ENCODE measurements at regions not wholly inside any gene's neighbourhood (a gene's known extent, or its start where the extent isn't known, plus 50 kb on each side); places are given as distances from the start of the nearest gene placed in this dataset.

- H3K4me3 ChIP-seq (replicated peaks; ENCODE audit: insufficient read depth, low read length): no peak overlapping the region
- no peaks in the 10 kb centered on the region for H3K27me3 ChIP-seq (ENCODE audit: insufficient read depth, poor library complexity, severe bottlenecking)
- TF ChIP-seq POLR2AphosphoS5 (IDR thresholded peaks at IDR 0.05; ENCODE audit: low read depth) (no peak), GABPA (IDR thresholded peaks at IDR 0.05; ENCODE audit: low read depth) (no peak), CTCF (IDR thresholded peaks at IDR 0.05; ENCODE audit: insufficient read depth, low read length) (no peak), REST (IDR thresholded peaks at IDR 0.05; ENCODE audit: insufficient replicate concordance, low read depth) (no peak), SPI1 (IDR thresholded peaks at IDR 0.05; ENCODE audit: borderline replicate concordance, low read depth) (no peak)
- peak in 1 of 2 experiments; percentile 7 for DNase-seq (ENCODE audit: low read depth in 1 of 2, low spot score in 1 of 2)
- H3K27ac ChIP-seq (replicated peaks): no peak overlapping the region
Measured at GRCh38 chr2:34570266-34570872, 971.3 kb upstream of the FAM98A start.

- H3K27ac ChIP-seq (replicated peaks): no peak overlapping the region
- no peak for TF ChIP-seq POLR2AphosphoS5 (IDR thresholded peaks at IDR 0.05; ENCODE audit: low read depth)
- TF ChIP-seq GABPA (IDR thresholded peaks at IDR 0.05; ENCODE audit: low read depth): no peak
- TF ChIP-seq CTCF (IDR thresholded peaks at IDR 0.05; ENCODE audit: insufficient read depth, low read length): no peak
- TF ChIP-seq REST (IDR thresholded peaks at IDR 0.05; ENCODE audit: insufficient replicate concordance, low read depth): no peak
- no peak for TF ChIP-seq SPI1 (IDR thresholded peaks at IDR 0.05; ENCODE audit: borderline replicate concordance, low read depth)
- no peaks in the 10 kb centered on the region for H3K27me3 ChIP-seq (ENCODE audit: insufficient read depth, poor library complexity, severe bottlenecking)
- H3K4me3 ChIP-seq (replicated peaks; ENCODE audit: insufficient read depth, low read length): no peak overlapping the region
- DNase-seq (ENCODE audit: low read depth in 1 of 2, low spot score in 1 of 2): no peak
Measured at GRCh38 chr2:34567128-34567527, 968.0 kb upstream of the FAM98A start.

- DNase-seq (ENCODE audit: low read depth in 1 of 2, low spot score in 1 of 2): no peak
- Histone ChIP-seq H3K27ac (replicated peaks) (no peak overlapping the region), H3K4me3 (replicated peaks; ENCODE audit: insufficient read depth, low read length) (no peak overlapping the region), H3K27me3 (ENCODE audit: insufficient read depth, poor library complexity, severe bottlenecking) (no peaks in the 10 kb centered on the region)
- no peak for TF ChIP-seq REST (IDR thresholded peaks at IDR 0.05; ENCODE audit: insufficient replicate concordance, low read depth)
- TF ChIP-seq POLR2AphosphoS5 (IDR thresholded peaks at IDR 0.05; ENCODE audit: low read depth): no peak
- no peak for TF ChIP-seq CTCF (IDR thresholded peaks at IDR 0.05; ENCODE audit: insufficient read depth, low read length)
- TF ChIP-seq GABPA (IDR thresholded peaks at IDR 0.05; ENCODE audit: low read depth): no peak
- TF ChIP-seq SPI1 (IDR thresholded peaks at IDR 0.05; ENCODE audit: borderline replicate concordance, low read depth): no peak
Measured at GRCh38 chr2:34552337-34552736, 953.2 kb upstream of the FAM98A start.

Measured in HL-60 (cell line).